ENCODE measurements at regions not wholly inside any gene's neighbourhood (a gene's known extent, or its start where the extent isn't known, plus 50 kb on each side); places are given as distances from the start of the nearest gene placed in this dataset.

- H3K36me3 ChIP-seq, result no peaks in the 10 kb centered on the region
- H3K4me3 ChIP-seq, result no peak overlapping the region
- DNase-seq (no peak), ATAC-seq (no peak)
- H3K4me1 ChIP-seq, result no peaks in the 10 kb centered on the region
- no peak overlapping the region for H3K27ac ChIP-seq
- H3K27me3 ChIP-seq, result no peaks in the 10 kb centered on the region
- intact Hi-C loops (cut with DNase I), result no loop called here
- TF ChIP-seq CTCF (IDR thresholded peaks at IDR 0.05), result no peak
- peaks cover 0 to 4% of the 10 kb centered on the region in 2 donors for H3K9me3 ChIP-seq
Measured at GRCh38 chr2:198782734-198783133, 675.0 kb downstream of the SATB2 start.

- DNase-seq (no peak), ATAC-seq (no peak)
- H3K4me1 ChIP-seq, result no peaks in the 10 kb centered on the region
- H3K9me3 ChIP-seq, result no peaks in the 10 kb centered on the region
- intact Hi-C loops (cut with DNase I), result no loop called here
- no peak overlapping the region for H3K4me3 ChIP-seq
- no peak overlapping the region for H3K27ac ChIP-seq
- no peaks in the 10 kb centered on the region for H3K27me3 ChIP-seq
- no peak for TF ChIP-seq CTCF (IDR thresholded peaks at IDR 0.05)
- H3K36me3 ChIP-seq, result no peaks in the 10 kb centered on the region
Measured at GRCh38 chr2:198776616-198777406, 680.9 kb downstream of the SATB2 start.

DNA sequence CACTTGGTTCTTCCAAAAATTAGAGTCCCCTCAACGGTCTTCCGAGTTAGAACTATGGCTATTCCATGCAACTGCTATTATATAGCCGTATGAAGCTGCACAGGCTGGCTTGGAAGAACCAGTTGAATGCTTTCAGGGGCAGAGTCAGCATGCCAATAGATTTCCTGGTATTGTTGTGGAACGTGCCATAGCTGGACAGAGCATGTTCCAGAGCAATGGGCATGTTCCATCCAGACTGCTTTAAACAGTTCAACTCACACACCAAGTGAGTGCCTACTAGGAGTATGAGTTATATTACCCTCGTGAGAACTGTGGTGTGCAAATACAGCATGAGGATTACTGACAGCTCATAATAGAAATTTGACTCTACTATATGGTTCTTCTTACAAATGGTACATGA, 682.0 kb downstream of the SATB2 start:
- ATAC-seq (no peak), DNase-seq (no peak)
- no peaks in the 10 kb centered on the region for H3K36me3 ChIP-seq
- H3K27ac ChIP-seq, result no peak overlapping the region
- no peaks in the 10 kb centered on the region for H3K9me3 ChIP-seq
- no peak for TF ChIP-seq CTCF (IDR thresholded peaks at IDR 0.05)
- H3K4me1 ChIP-seq, result no peaks in the 10 kb centered on the region
- no peaks in the 10 kb centered on the region for H3K27me3 ChIP-seq
- intact Hi-C loops (cut with DNase I), result no loop called here
- no peak overlapping the region for H3K4me3 ChIP-seq

- TF ChIP-seq CTCF (IDR thresholded peaks at IDR 0.05), result no peak
- Histone ChIP-seq H3K4me1 (no peaks in the 10 kb centered on the region), H3K36me3 (no peaks in the 10 kb centered on the region), H3K27ac (no peak overlapping the region), H3K9me3 (no peaks in the 10 kb centered on the region), H3K4me3 (no peak overlapping the region), H3K27me3 (no peaks in the 10 kb centered on the region)
- intact Hi-C loops (cut with DNase I), result no loop called here
- no peak for DNase-seq
- no peak for ATAC-seq
Measured at GRCh38 chr2:198774576-198774975, 683.2 kb downstream of the SATB2 start.

DNA sequence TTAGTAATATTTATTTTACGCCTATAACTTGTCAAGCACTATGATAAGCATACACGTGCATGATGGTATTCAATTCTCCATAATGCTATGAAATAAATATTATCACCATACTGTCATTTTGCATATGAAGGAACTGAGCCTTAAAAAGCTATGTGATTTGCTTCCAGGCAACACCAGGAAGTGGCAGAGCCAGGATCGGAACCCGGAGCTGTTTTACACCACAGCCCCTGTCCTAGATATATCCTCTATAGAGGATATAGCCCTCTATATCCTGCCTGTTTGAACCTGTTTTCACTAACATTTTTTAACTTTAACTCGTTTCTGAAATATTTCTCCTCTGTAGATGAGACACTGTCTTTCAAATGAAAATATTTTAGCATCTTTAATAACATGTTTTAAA, 690.0 kb downstream of the SATB2 start:
- no peak for ATAC-seq
- TF ChIP-seq CTCF (IDR thresholded peaks at IDR 0.05), result no peak
- Histone ChIP-seq H3K27ac (no peak overlapping the region), H3K9me3 (no peaks in the 10 kb centered on the region), H3K27me3 (no peaks in the 10 kb centered on the region), H3K4me3 (no peak overlapping the region), H3K4me1 (no peaks in the 10 kb centered on the region), H3K36me3 (no peaks in the 10 kb centered on the region)
- DNase-seq, result no peak
- intact Hi-C loops (cut with DNase I), result no loop called here
